Lower lobe of right lung (tissue), 2 donors: ENCODE measurements at regions not wholly inside any gene's neighbourhood (a gene's known extent, or its start where the extent isn't known, plus 50 kb on each side); places are given as distances from the start of the nearest gene placed in this dataset.
A peak's percentile ranks its signal among the peaks of the same experiment; 100 is the strongest.

Experiments
- ATAC-seq, 2 donors: fragments of 200-7000 bp; cut with Tn5 transposase; one replicate each; pipeline ENCODE4 v1.9.1; 2020 to 2022; ENCODE audit warnings: mild to moderate bottlenecking in 2 of 2, moderate library complexity in 2 of 2
- DNase-seq: peaks from one replicate; pipeline ENCODE4 v3.0.0-alpha.2; 2020
- H3K27ac ChIP-seq: fragments of 200-600 bp; one replicate; pipeline ENCODE4 v1.8.0; 2022
- H3K27me3 ChIP-seq: fragments of 200-600 bp; one replicate; pipeline ENCODE4 v1.8.0; 2022; ENCODE audit warnings: low read depth
- H3K36me3 ChIP-seq: fragments of 200-600 bp; one replicate; pipeline ENCODE4 v1.8.0; 2022; ENCODE audit warnings: mild to moderate bottlenecking
- H3K4me1 ChIP-seq: fragments of 200-600 bp; one replicate; pipeline ENCODE4 v1.8.0; 2022
- H3K4me3 ChIP-seq: fragments of 200-600 bp; one replicate; pipeline ENCODE4 v1.8.0; 2022; ENCODE audit warnings: mild to moderate bottlenecking
- H3K9me3 ChIP-seq: fragments of 200-600 bp; one replicate; pipeline ENCODE4 v1.8.0; 2022
- intact Hi-C: fragments of 100-400 bp; cut with DNase I; formaldehyde crosslinking; loops from one replicate; pipeline ENCODE4 v1.11.0; 2022
- TF ChIP-seq, protein P1 (sequence below): fragments of 200-600 bp; IDR thresholded peaks from one replicate; pipeline ENCODE4 v1.8.0; 2022; ENCODE audit warnings: antibody characterized with exemption, mild to moderate bottlenecking
- donor health status: DM: no; HTN: yes; CAD: no; lungs with severe emphysema.

DNA sequence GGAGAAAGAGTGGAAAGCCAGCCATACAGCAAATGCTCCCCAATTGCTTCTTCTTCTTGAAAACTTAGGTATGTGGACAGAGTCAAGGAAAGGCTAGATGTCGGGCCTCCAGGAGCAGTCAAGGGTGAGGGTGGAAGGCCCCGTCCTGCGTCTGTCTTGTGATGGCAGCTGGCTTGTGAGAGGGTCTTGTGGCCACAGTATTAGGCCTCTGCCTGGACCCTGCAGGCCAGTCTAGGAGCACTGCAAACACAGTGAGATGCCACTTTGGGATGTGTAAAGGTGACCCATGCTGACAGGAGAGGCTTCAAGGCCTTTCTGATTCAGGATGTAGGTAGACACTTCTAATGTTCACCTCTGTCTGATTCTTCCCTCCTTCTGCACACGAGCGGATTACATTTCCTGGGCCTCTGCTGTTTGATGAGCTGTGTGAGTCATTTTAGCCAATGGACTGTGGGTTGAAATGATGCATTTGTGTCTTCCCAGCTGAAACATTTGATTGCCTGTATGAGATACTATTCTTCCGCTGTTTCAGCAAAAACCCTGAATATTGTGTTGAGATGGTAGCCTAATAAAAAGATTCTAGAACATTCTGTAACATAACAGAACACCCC is 135.4 kb downstream of the EMX2 start:
- no peak overlapping the region for H3K27ac ChIP-seq
- TF ChIP-seq, protein P1, sequence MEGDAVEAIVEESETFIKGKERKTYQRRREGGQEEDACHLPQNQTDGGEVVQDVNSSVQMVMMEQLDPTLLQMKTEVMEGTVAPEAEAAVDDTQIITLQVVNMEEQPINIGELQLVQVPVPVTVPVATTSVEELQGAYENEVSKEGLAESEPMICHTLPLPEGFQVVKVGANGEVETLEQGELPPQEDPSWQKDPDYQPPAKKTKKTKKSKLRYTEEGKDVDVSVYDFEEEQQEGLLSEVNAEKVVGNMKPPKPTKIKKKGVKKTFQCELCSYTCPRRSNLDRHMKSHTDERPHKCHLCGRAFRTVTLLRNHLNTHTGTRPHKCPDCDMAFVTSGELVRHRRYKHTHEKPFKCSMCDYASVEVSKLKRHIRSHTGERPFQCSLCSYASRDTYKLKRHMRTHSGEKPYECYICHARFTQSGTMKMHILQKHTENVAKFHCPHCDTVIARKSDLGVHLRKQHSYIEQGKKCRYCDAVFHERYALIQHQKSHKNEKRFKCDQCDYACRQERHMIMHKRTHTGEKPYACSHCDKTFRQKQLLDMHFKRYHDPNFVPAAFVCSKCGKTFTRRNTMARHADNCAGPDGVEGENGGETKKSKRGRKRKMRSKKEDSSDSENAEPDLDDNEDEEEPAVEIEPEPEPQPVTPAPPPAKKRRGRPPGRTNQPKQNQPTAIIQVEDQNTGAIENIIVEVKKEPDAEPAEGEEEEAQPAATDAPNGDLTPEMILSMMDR: no peak
- intact Hi-C loops: no loop called here
- H3K9me3 ChIP-seq: no peaks in the 10 kb centered on the region
- H3K4me3 ChIP-seq: no peak overlapping the region
- ATAC-seq: no peak
- peaks cover 7% of the 10 kb centered on the region for H3K27me3 ChIP-seq
- no peak for DNase-seq
- H3K36me3 ChIP-seq: no peaks in the 10 kb centered on the region
- no peaks in the 10 kb centered on the region for H3K4me1 ChIP-seq

GRCh38 chr10:117680601-117681000 is 138.1 kb downstream of the EMX2 start:
- peaks cover 7% of the 10 kb centered on the region for H3K27me3 ChIP-seq
- DNase-seq: no peak
- no peaks in the 10 kb centered on the region for H3K4me1 ChIP-seq
- H3K27ac ChIP-seq: no peak overlapping the region
- TF ChIP-seq, protein P1: no peak
- no peaks in the 10 kb centered on the region for H3K36me3 ChIP-seq
- intact Hi-C loops: no loop called here
- H3K9me3 ChIP-seq: no peaks in the 10 kb centered on the region
- no peak overlapping the region for H3K4me3 ChIP-seq
- ATAC-seq: no peak

DNA sequence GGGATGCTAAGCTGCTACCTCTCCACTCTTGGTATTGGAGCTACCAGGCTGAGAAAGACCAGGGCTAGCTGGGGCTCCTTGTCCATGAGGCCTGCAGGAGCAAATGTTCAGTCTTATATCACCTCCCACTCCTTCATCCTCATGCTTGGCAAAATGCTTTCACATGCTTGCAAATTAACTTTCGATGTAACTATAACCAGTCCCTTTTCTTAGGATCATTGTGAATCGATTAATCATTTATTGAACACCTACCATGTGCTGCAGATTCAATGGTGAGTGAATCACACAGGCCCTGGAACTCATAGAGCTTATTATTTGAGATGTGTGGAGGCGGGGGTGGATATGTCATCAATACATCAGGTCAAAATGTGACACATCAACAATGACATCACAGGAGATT is 138.6 kb downstream of the EMX2 start:
- Histone ChIP-seq H3K27me3 (peaks cover 7% of the 10 kb centered on the region), H3K36me3 (no peaks in the 10 kb centered on the region), H3K4me1 (no peaks in the 10 kb centered on the region), H3K27ac (no peak overlapping the region), H3K9me3 (no peaks in the 10 kb centered on the region), H3K4me3 (no peak overlapping the region)
- intact Hi-C loops: no loop called here
- TF ChIP-seq, protein P1: no peak
- no peak for ATAC-seq
- DNase-seq: no peak

GRCh38 chr10:117684046-117684610 is 141.6 kb downstream of the EMX2 start:
- no peak for DNase-seq
- intact Hi-C loops: no loop called here
- Histone ChIP-seq H3K9me3 (no peaks in the 10 kb centered on the region), H3K27ac (no peak overlapping the region), H3K4me1 (no peaks in the 10 kb centered on the region), H3K4me3 (no peak overlapping the region), H3K27me3 (peaks cover 2% of the 10 kb centered on the region), H3K36me3 (no peaks in the 10 kb centered on the region)
- TF ChIP-seq, protein P1: no peak
- no peak for ATAC-seq

DNA sequence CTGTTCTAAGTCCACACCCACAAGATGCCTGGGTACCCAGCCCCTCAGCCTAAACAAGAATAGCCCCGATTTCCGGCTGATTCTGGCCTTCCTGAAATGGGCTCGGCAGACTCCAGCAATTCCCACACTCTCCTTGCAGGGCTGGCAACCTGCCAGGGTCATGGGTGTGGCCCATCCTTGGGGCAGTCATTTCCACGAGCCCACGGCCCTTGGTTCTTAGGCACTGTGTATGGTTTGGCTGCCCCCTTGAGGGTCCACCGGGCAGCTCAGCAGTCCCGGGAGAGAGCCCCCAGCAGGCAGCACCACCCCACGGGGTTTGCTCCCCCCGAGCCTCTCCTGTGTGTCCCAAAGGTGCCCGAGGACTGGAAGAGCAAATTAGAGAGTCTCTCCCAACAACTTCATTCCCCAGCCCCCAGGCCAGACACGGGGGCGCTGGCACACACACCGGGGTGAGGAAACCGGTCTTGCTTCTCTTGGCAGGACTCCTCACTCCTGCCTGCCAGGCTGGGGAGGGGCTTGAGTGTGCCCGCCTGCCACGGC is 142.2 kb downstream of the EMX2 start:
- H3K9me3 ChIP-seq: no peaks in the 10 kb centered on the region
- no peak overlapping the region for H3K4me3 ChIP-seq
- ATAC-seq (peak; percentile 32 to 42), DNase-seq (peak; percentile 54)
- H3K4me1 ChIP-seq: no peaks in the 10 kb centered on the region
- H3K27ac ChIP-seq: no peak overlapping the region
- no peaks in the 10 kb centered on the region for H3K27me3 ChIP-seq
- H3K36me3 ChIP-seq: no peaks in the 10 kb centered on the region
- TF ChIP-seq, protein P1: peak; percentile 11
- intact Hi-C loops: no loop called here
